ENCODE measurements at regions not wholly inside any gene's neighbourhood (a gene's known extent, or its start where the extent isn't known, plus 50 kb on each side); places are given as distances from the start of the nearest gene placed in this dataset.

DNA sequence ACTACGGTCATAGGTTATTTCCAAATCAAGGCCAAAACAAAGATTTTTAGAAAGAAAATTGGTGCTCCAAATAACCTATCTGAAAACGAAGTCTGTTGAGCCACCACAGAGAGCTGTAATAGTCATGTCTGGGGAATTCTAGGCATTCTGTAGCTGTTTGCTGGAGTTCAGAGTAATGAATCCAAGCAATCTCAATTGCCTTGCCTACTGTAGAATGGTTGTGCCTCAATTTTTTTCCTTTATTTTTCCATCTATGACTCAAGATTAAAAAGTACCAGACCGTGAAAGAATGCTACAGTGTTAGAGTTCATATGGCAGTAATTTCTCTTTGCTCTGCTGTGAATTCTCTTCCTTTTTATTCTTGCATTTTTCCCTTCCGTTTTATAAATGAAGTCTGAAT is 1007.2 kb upstream of the ALCAM start:
- no peak for TF ChIP-seq POLR2A (IDR thresholded peaks at IDR 0.05)
- TF ChIP-seq, protein P1, sequence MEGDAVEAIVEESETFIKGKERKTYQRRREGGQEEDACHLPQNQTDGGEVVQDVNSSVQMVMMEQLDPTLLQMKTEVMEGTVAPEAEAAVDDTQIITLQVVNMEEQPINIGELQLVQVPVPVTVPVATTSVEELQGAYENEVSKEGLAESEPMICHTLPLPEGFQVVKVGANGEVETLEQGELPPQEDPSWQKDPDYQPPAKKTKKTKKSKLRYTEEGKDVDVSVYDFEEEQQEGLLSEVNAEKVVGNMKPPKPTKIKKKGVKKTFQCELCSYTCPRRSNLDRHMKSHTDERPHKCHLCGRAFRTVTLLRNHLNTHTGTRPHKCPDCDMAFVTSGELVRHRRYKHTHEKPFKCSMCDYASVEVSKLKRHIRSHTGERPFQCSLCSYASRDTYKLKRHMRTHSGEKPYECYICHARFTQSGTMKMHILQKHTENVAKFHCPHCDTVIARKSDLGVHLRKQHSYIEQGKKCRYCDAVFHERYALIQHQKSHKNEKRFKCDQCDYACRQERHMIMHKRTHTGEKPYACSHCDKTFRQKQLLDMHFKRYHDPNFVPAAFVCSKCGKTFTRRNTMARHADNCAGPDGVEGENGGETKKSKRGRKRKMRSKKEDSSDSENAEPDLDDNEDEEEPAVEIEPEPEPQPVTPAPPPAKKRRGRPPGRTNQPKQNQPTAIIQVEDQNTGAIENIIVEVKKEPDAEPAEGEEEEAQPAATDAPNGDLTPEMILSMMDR (IDR thresholded peaks at IDR 0.05): no peak

All from body of pancreas (tissue), 4 donors.